Upper lobe of left lung (tissue), 6 donors: ENCODE measurements at regions not wholly inside any gene's neighbourhood (a gene's known extent, or its start where the extent isn't known, plus 50 kb on each side); places are given as distances from the start of the nearest gene placed in this dataset.

Experiments used
- ATAC-seq, 2 donors: fragments of 200-7000 bp; cut with Tn5 transposase; one replicate each; pipeline ENCODE4 v1.9.1; 2022; ENCODE audit warnings: mild to moderate bottlenecking in 2 of 2, moderate library complexity in 2 of 2; ENCODE audit not compliant: low FRiP score in 2 of 2
- DNase-seq, 2 donors: peaks; one replicate each; pipeline ENCODE4 v3.0.0-alpha.2; 2019 to 2020
- H3K27ac ChIP-seq, 4 donors: fragments of 200-600 bp; sonication (generic); one replicate each; pipeline ENCODE4 v1.5.1; 2016 to 2019
- H3K27me3 ChIP-seq, 4 donors: fragments of 200-600 bp; sonication (generic); one replicate each; pipeline ENCODE4 v1.5.1; 2017 to 2019
- H3K36me3 ChIP-seq, 4 donors: fragments of 200-600 bp; sonication (generic); one replicate each; pipeline ENCODE4 v1.5.1; 2016 to 2019
- H3K4me1 ChIP-seq, 4 donors: fragments of 200-600 bp; sonication (generic); one replicate each; pipeline ENCODE4 v1.5.1; 2018 to 2019
- H3K4me3 ChIP-seq, 4 donors: fragments of 200-600 bp; sonication (generic); one replicate each; pipeline ENCODE4 v1.5.1; 2017 to 2019; ENCODE audit warnings: mild to moderate bottlenecking in 2 of 4, moderate library complexity in 1 of 4
- H3K9me3 ChIP-seq, 4 donors: fragments of 200-600 bp; sonication (generic); one replicate each; pipeline ENCODE4 v1.5.1; 2018 to 2019
- CTCF ChIP-seq, 6 experiments: fragments of 450-650 bp in 4 of 6; fragments of 200-600 bp in 2 of 6; sonication (generic) in 2 of 6; IDR thresholded peaks; one replicate each; pipeline ENCODE4 v1.5.1; 2016 to 2019; ENCODE audit warnings: antibody characterized with exemption in 6 of 6
- EP300 ChIP-seq, 4 donors: sonication (generic); formaldehyde crosslinking; IDR thresholded peaks; one replicate each; pipeline ENCODE4 v1.5.1; 2017; ENCODE audit warnings: antibody characterized with exemption in 4 of 4, control low read depth in 2 of 4
- POLR2A ChIP-seq, 4 donors: fragments of 450-650 bp; IDR thresholded peaks; one replicate each; pipeline ENCODE4 v1.5.1; 2016 to 2017; ENCODE audit warnings: antibody characterized with exemption in 4 of 4, mild to moderate bottlenecking in 2 of 4
- POLR2AphosphoS5 ChIP-seq, 2 donors: sonication (generic); formaldehyde crosslinking; IDR thresholded peaks; one replicate each; pipeline ENCODE4 v1.5.1; 2017; ENCODE audit warnings: antibody characterized with exemption in 2 of 2
- WGBS, 2 donors: methylation state at CpG; one replicate each; pipeline ENCODE4 v1.1.5; 2017 to 2018; 5-methylcytosine and 5-hydroxymethylcytosine counted together
- donor health status: DM: no; HTN: no; CAD: no; lungs with moderate emphysema.
- donor health status: DM: no; HTN: yes; CAD: no; lungs with severe emphysema.

- H3K27ac ChIP-seq: no peak overlapping the region
Measured at GRCh38 chr1:55559842-55560241, 344.7 kb upstream of the USP24 start.

DNA sequence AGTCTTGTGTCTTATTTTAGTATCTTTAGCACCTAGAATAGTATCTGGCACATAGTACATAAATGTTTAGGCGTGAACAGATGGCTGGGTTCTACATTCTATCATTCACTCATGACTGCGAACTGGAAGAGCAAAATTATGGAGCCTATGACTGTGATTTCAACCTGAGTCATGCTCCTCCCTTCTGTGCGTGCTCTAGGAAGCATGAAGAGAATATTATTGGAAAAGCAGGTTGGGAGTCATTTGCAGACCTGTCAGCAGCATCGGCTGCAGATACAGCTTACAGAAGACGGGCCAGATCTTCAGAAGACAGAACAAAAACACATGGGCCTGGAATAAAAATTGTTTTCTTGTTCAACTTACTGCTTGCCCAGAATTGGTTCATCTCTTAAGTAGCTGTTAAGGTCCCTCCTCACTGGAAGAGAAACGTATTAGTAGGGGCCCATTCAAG, 344.0 kb upstream of the USP24 start:
- no peak overlapping the region for H3K4me3 ChIP-seq
- no peaks in the 10 kb centered on the region for H3K4me1 ChIP-seq
- no peaks in the 10 kb centered on the region for H3K27me3 ChIP-seq
- TF ChIP-seq EP300 (IDR thresholded peaks at IDR 0.05) (no peak), CTCF (IDR thresholded peaks at IDR 0.05) (no peak), POLR2A (IDR thresholded peaks at IDR 0.05) (no peak), POLR2AphosphoS5 (IDR thresholded peaks at IDR 0.05) (no peak)
- H3K9me3 ChIP-seq: no peaks in the 10 kb centered on the region
- H3K36me3 ChIP-seq: no peaks in the 10 kb centered on the region
- 78 to 87% methylated on average over 6 of the region's 6 CpGs for WGBS, 2 donors
- no peak for ATAC-seq
- DNase-seq: no peak
- H3K27ac ChIP-seq: no peak overlapping the region

More at GRCh38 chr1:55559842-55560241, 344.7 kb upstream of the USP24 start:
- H3K4me3 ChIP-seq: no peak overlapping the region
- whole genome bisulfite sequencing, 2 donors: 79 to 83% methylated on average over 6 of the region's 6 CpGs
- H3K9me3 ChIP-seq: no peaks in the 10 kb centered on the region
- H3K27me3 ChIP-seq: no peaks in the 10 kb centered on the region
- no peak for ATAC-seq
- no peak for TF ChIP-seq EP300 (IDR thresholded peaks at IDR 0.05)
- no peak for TF ChIP-seq POLR2A (IDR thresholded peaks at IDR 0.05)
- TF ChIP-seq POLR2AphosphoS5 (IDR thresholded peaks at IDR 0.05): no peak
- TF ChIP-seq CTCF (IDR thresholded peaks at IDR 0.05): no peak
- H3K36me3 ChIP-seq: no peaks in the 10 kb centered on the region
- DNase-seq: no peak
- no peaks in the 10 kb centered on the region for H3K4me1 ChIP-seq

DNA sequence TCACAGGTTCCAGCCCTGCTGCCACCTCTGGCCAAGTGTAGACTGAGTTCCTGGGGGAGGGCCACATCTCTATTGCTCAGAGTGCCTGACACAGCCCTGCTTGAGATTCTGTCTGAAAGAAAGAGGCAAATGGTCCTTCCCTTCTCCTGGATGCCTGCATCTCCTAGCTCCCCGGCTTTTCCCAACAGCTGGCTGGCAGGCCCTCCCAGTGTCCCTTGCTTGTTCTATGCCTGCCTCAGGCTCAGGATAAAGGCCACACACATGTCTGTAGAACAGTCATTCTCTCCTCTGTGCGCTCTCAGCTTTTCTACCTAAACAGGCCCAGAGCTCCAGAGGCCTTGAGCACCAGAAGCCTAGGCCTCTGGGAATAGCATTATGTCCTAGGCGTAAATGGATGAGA, 343.4 kb upstream of the USP24 start:
- no peaks in the 10 kb centered on the region for H3K36me3 ChIP-seq
- no peaks in the 10 kb centered on the region for H3K9me3 ChIP-seq
- WGBS, 2 donors: 93 to 94% methylated on average over 2 to 3 of the region's 3 CpGs
- H3K4me1 ChIP-seq: no peaks in the 10 kb centered on the region
- no peak for ATAC-seq
- TF ChIP-seq CTCF (IDR thresholded peaks at IDR 0.05) (no peak), EP300 (IDR thresholded peaks at IDR 0.05) (no peak)
- H3K27me3 ChIP-seq: no peaks in the 10 kb centered on the region
- no peak overlapping the region for H3K27ac ChIP-seq
- H3K4me3 ChIP-seq: no peak overlapping the region
- DNase-seq: no peak

DNA sequence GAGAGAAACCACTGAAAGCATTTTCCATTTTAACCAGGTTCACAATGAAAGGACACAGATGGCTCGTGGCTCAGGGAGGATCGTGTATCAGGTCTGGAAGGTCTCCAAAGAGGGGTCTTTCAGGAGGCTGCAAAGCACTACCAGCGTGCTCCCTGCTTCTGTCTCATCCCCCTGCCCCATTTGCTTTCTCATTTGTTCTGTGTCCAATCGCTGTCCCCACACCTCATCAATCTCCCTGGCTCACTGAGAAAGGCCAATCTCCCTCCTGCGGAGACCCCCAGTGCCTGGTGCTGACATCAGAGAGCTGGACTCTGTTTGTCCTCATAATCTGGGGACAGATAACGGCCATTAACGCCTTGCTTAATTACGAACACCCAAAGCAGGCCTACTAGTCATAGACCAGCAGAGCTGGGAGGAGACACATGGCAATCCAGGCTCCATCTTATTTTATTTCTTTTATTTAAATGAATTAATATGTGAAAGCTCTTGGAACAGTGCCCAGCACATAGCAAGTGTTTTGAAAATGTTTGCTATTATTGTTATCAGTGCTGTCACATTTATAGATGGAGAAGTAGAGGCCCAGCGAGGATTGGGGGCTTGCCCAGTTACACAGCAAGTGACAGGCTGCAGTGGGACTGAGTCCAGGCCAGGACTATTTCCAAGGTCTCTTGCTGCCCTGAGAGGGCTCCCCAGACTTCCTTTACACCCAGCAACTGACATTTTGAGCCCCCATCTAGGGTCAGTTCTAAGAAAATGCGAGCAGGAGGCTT, 341.0 kb upstream of the USP24 start:
- ATAC-seq (no peak), DNase-seq (no peak)
- Histone ChIP-seq H3K27ac (no peak overlapping the region), H3K4me3 (no peak overlapping the region), H3K9me3 (no peaks in the 10 kb centered on the region), H3K4me1 (no peaks in the 10 kb centered on the region), H3K27me3 (no peaks in the 10 kb centered on the region), H3K36me3 (no peaks in the 10 kb centered on the region)
- TF ChIP-seq CTCF (IDR thresholded peaks at IDR 0.05) (no peak), POLR2AphosphoS5 (IDR thresholded peaks at IDR 0.05) (no peak), EP300 (IDR thresholded peaks at IDR 0.05) (no peak), POLR2A (IDR thresholded peaks at IDR 0.05) (no peak)
- WGBS, 2 donors: 85 to 89% methylated on average over 10 of the region's 10 CpGs

- H3K4me1 ChIP-seq: no peaks in the 10 kb centered on the region
- H3K27me3 ChIP-seq: no peaks in the 10 kb centered on the region
- 81 to 100% methylated on average over 3 of the region's 3 CpGs for WGBS, 2 donors
- no peaks in the 10 kb centered on the region for H3K9me3 ChIP-seq
- H3K4me3 ChIP-seq: no peak overlapping the region
- no peak overlapping the region for H3K27ac ChIP-seq
- ATAC-seq (no peak), DNase-seq (no peak)
- no peaks in the 10 kb centered on the region for H3K36me3 ChIP-seq
- no peak for TF ChIP-seq CTCF (IDR thresholded peaks at IDR 0.05)
- no peak for TF ChIP-seq EP300 (IDR thresholded peaks at IDR 0.05)
- no peak for TF ChIP-seq POLR2AphosphoS5 (IDR thresholded peaks at IDR 0.05)
- no peak for TF ChIP-seq POLR2A (IDR thresholded peaks at IDR 0.05)
Measured at GRCh38 chr1:55554611-55555010, 339.4 kb upstream of the USP24 start.
